ENCODE measurements at regions not wholly inside any gene's neighbourhood (a gene's known extent, or its start where the extent isn't known, plus 50 kb on each side); places are given as distances from the start of the nearest gene placed in this dataset.

DNA sequence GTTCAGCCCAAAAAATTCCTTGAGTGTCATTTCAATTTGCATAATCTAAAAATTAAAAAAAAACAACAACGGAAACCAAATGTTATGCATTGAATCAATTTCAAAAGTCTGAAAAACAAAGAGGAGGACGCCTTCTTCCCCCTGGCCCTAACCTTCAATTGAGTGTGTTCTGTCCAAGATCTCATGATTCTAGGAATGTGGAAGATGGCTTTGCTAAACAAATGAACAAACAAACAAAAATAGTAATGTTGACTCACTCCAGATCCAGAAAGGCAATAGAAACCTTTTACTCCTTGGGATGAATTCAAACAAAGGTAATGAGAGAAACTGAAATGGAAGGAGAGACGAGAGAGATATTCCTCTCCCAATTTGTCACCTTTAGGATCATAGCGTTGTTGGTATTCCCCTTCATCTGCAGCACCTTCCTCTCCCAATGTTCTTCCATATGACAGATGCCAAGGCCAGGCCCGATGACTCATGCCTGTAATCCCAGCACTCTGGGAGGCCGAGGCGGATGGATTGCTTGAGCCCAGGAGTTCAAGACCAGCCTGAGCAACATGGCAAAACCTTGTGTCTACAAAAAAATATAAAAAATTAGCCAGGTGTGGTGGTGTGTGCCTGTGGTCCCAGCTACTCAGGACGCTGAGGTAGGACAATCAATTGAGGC lies 109.2 kb upstream of the ADGRF1 start:
- H3K27ac ChIP-seq = no peak overlapping the region
- no peaks in the 10 kb centered on the region for H3K9me3 ChIP-seq
- no peaks in the 10 kb centered on the region for H3K36me3 ChIP-seq
- intact Hi-C loops (cut with DNase I; ENCODE audit: low total_unique reads) = no loop called here
- no peak for DNase-seq
- no peaks in the 10 kb centered on the region for H3K4me1 ChIP-seq
- H3K27me3 ChIP-seq = no peaks in the 10 kb centered on the region
- H3K4me3 ChIP-seq = no peak overlapping the region
- TF ChIP-seq CTCF (IDR thresholded peaks at IDR 0.05) = no peak
- TF ChIP-seq POLR2A (IDR thresholded peaks at IDR 0.05) = no peak

GRCh38 chr6:47149554-47149953 lies 107.4 kb upstream of the ADGRF1 start:
- TF ChIP-seq CTCF (IDR thresholded peaks at IDR 0.05) (no peak), POLR2A (IDR thresholded peaks at IDR 0.05) (no peak)
- DNase-seq = no peak
- Histone ChIP-seq H3K4me3 (no peak overlapping the region), H3K9me3 (no peaks in the 10 kb centered on the region), H3K36me3 (no peaks in the 10 kb centered on the region), H3K27me3 (no peaks in the 10 kb centered on the region), H3K27ac (no peak overlapping the region), H3K4me1 (no peaks in the 10 kb centered on the region)
- intact Hi-C loops (cut with DNase I; ENCODE audit: low total_unique reads) = no loop called here

GRCh38 chr6:47149066-47149465 lies 106.9 kb upstream of the ADGRF1 start:
- no peak for TF ChIP-seq CTCF (IDR thresholded peaks at IDR 0.05)
- TF ChIP-seq POLR2A (IDR thresholded peaks at IDR 0.05) = no peak
- no peaks in the 10 kb centered on the region for H3K36me3 ChIP-seq
- H3K4me3 ChIP-seq = no peak overlapping the region
- no peaks in the 10 kb centered on the region for H3K4me1 ChIP-seq
- H3K27ac ChIP-seq = no peak overlapping the region
- no peaks in the 10 kb centered on the region for H3K27me3 ChIP-seq
- intact Hi-C loops (cut with DNase I; ENCODE audit: low total_unique reads) = no loop called here
- no peak for DNase-seq
- H3K9me3 ChIP-seq = no peaks in the 10 kb centered on the region

DNA sequence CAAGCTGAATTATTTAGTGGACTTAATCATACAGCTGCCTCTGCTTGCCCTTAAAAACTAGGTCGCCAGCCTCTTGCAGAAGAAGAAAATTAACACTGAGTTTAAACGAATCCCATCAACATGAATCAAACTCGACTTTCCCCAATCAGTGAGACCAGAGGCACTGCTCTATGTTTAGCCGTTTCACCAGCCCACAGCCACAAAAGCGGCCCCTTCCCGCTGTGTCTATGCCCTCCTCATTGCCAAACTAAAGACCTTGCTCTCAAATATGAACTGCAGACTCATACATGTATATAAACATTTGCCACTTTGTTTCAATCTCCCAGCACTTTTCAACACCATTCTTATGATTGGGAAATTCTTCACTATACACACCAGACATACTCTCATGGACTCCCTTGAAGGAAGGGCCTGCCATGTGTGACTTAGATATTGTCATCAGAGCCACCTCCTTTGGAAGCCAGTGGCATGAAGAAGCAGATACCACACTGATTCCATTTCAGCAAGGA lies 105.8 kb upstream of the ADGRF1 start:
- intact Hi-C loops (cut with DNase I; ENCODE audit: low total_unique reads) = no loop called here
- Histone ChIP-seq H3K4me3 (no peak overlapping the region), H3K9me3 (no peaks in the 10 kb centered on the region), H3K27me3 (no peaks in the 10 kb centered on the region), H3K27ac (no peak overlapping the region), H3K4me1 (no peaks in the 10 kb centered on the region), H3K36me3 (no peaks in the 10 kb centered on the region)
- DNase-seq = no peak
- no peak for TF ChIP-seq POLR2A (IDR thresholded peaks at IDR 0.05)
- no peak for TF ChIP-seq CTCF (IDR thresholded peaks at IDR 0.05)

DNA sequence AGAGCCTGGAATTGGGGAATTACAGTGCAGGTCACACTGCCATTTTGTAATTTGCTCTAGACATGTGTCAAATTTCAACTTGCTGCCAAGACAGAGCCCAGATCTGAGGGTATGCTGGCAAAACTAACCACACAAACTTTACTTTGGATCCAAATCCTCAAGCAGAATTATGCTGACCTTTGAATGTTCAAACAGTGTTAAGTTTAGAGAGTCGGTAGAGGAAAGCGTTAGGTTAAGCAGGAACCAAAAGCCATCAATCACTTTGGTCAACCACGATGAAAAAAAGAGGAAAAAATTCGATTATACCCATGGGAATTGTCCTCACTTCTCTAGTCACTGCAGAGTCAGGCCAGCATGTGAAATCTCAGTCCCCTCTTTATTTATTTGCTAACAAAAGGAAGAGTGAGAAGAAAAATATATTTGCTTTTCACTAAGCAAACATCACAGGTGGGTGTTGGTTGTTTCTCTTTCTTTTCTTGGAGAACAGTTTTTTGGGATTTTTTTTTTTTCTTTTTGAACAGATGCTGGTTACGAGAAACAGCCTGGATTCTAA lies 105.1 kb upstream of the ADGRF1 start:
- Histone ChIP-seq H3K9me3 (no peaks in the 10 kb centered on the region), H3K27ac (no peak overlapping the region), H3K4me1 (no peaks in the 10 kb centered on the region), H3K36me3 (no peaks in the 10 kb centered on the region), H3K4me3 (no peak overlapping the region), H3K27me3 (no peaks in the 10 kb centered on the region)
- intact Hi-C loops (cut with DNase I; ENCODE audit: low total_unique reads) = no loop called here
- TF ChIP-seq CTCF (IDR thresholded peaks at IDR 0.05) (no peak), POLR2A (IDR thresholded peaks at IDR 0.05) (no peak)
- no peak for DNase-seq
